HEK293 (cell line): ENCODE measurements at regions not wholly inside any gene's neighbourhood (a gene's known extent, or its start where the extent isn't known, plus 50 kb on each side); places are given as distances from the start of the nearest gene placed in this dataset.
"Not testable (repeated sequence)": the region's sequence is repeated elsewhere in the genome, so short reads cannot be mapped to it uniquely, and the experiment has no call there.

ENCODE experiments used
- ATF2 ChIP-seq: fragments of 450-650 bp; formaldehyde crosslinking; IDR thresholded peaks from 2 replicates; pipeline ENCODE4 v1.5.1; 2016; ENCODE audit warnings: missing biosample characterization, missing genetic modification characterization, low read depth
- PATZ1 ChIP-seq: fragments of 450-650 bp; formaldehyde crosslinking; IDR thresholded peaks from 2 replicates; pipeline ENCODE4 v1.5.1; 2016; ENCODE audit warnings: missing biosample characterization, missing genetic modification characterization
- PBX3 ChIP-seq: sonication (generic); formaldehyde crosslinking; IDR thresholded peaks from 2 replicates; pipeline ENCODE4 v1.8.1; 2022; ENCODE audit warnings: mild to moderate bottlenecking, moderate library complexity, missing genetic modification reagents
- PRDM6 ChIP-seq: fragments of 450-650 bp; formaldehyde crosslinking; IDR thresholded peaks from 2 replicates; pipeline ENCODE4 v1.5.1; 2017; ENCODE audit warnings: missing biosample characterization, missing genetic modification characterization
- ZNF558 ChIP-seq: fragments of 450-650 bp; formaldehyde crosslinking; IDR thresholded peaks from 2 replicates; pipeline ENCODE4 v1.5.1; 2016; ENCODE audit warnings: missing biosample characterization, missing genetic modification characterization
- ZNF561 ChIP-seq: fragments of 450-650 bp; IDR thresholded peaks from 2 replicates; pipeline ENCODE4 v1.5.1; 2018; ENCODE audit warnings: missing biosample characterization, missing genetic modification characterization, borderline replicate concordance

GRCh38 chr7:69499-70123 lies 122.8 kb upstream of the FAM20C start:
- TF ChIP-seq ATF2 (tag by site-specific recombination); PBX3; PRDM6 (tag by site-specific recombination); PATZ1 (tag by site-specific recombination); ZNF561 (tag by site-specific recombination); ZNF558 (tag by site-specific recombination): not testable (repeated sequence)
